ENCODE measurements at regions not wholly inside any gene's neighbourhood (a gene's known extent, or its start where the extent isn't known, plus 50 kb on each side); places are given as distances from the start of the nearest gene placed in this dataset.

- no peak for TF ChIP-seq POLR2A (IDR thresholded peaks at IDR 0.05)
- no peak for TF ChIP-seq CTCF (IDR thresholded peaks at IDR 0.05)
- no peak for TF ChIP-seq EP300 (IDR thresholded peaks at IDR 0.05)
Observed at GRCh38 chr7:47659664-47660462, 78.0 kb upstream of the TNS3 start.
